ENCODE measurements at regions not wholly inside any gene's neighbourhood (a gene's known extent, or its start where the extent isn't known, plus 50 kb on each side); places are given as distances from the start of the nearest gene placed in this dataset.

- TF ChIP-seq, protein P1, sequence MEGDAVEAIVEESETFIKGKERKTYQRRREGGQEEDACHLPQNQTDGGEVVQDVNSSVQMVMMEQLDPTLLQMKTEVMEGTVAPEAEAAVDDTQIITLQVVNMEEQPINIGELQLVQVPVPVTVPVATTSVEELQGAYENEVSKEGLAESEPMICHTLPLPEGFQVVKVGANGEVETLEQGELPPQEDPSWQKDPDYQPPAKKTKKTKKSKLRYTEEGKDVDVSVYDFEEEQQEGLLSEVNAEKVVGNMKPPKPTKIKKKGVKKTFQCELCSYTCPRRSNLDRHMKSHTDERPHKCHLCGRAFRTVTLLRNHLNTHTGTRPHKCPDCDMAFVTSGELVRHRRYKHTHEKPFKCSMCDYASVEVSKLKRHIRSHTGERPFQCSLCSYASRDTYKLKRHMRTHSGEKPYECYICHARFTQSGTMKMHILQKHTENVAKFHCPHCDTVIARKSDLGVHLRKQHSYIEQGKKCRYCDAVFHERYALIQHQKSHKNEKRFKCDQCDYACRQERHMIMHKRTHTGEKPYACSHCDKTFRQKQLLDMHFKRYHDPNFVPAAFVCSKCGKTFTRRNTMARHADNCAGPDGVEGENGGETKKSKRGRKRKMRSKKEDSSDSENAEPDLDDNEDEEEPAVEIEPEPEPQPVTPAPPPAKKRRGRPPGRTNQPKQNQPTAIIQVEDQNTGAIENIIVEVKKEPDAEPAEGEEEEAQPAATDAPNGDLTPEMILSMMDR (IDR thresholded peaks at IDR 0.05) = no peak
- peaks cover 7% of the 10 kb centered on the region for H3K9me3 Mint-ChIP-seq
- POLR2A ChIA-PET = no interaction called here
- intact Hi-C loops (cut with micrococcal nuclease) = no loop called here
- CTCF ChIA-PET = no interaction called here
- no peak for DNase-seq
- no peak for ATAC-seq (ENCODE audit: low read depth)
- no peaks in the 10 kb centered on the region for H3K4me1 Mint-ChIP-seq
- H3K36me3 Mint-ChIP-seq (ENCODE audit: low read depth) = no peaks in the 10 kb centered on the region
- H3K27me3 Mint-ChIP-seq = no peaks in the 10 kb centered on the region
- no peak overlapping the region for H3K4me3 Mint-ChIP-seq
- H3K27ac Mint-ChIP-seq = no peak overlapping the region
Measured at GRCh38 chr1:190908246-190908645, 430.6 kb upstream of the BRINP3 start.

- ATAC-seq (ENCODE audit: low read depth) = no peak
- H3K4me1 Mint-ChIP-seq = no peaks in the 10 kb centered on the region
- H3K9me3 Mint-ChIP-seq = peaks cover 8% of the 10 kb centered on the region
- H3K36me3 Mint-ChIP-seq (ENCODE audit: low read depth) = no peaks in the 10 kb centered on the region
- no peak overlapping the region for H3K27ac Mint-ChIP-seq
- no peaks in the 10 kb centered on the region for H3K27me3 Mint-ChIP-seq
- TF ChIP-seq, protein P1 (IDR thresholded peaks at IDR 0.05) = no peak
- CTCF ChIA-PET = no interaction called here
- no peak overlapping the region for H3K4me3 Mint-ChIP-seq
- DNase-seq = no peak
- intact Hi-C loops (cut with micrococcal nuclease) = no loop called here
- POLR2A ChIA-PET = no interaction called here
Measured at GRCh38 chr1:190908691-190909090, 431.0 kb upstream of the BRINP3 start.

GRCh38 chr1:190935925-190936324 is 458.3 kb upstream of the BRINP3 start:
- POLR2A ChIA-PET = no interaction called here
- intact Hi-C loops (cut with micrococcal nuclease) = no loop called here
- no peak for DNase-seq
- H3K27me3 Mint-ChIP-seq = no peaks in the 10 kb centered on the region
- H3K36me3 Mint-ChIP-seq (ENCODE audit: low read depth) = no peaks in the 10 kb centered on the region
- no peak for ATAC-seq (ENCODE audit: low read depth)
- H3K4me3 Mint-ChIP-seq = no peak overlapping the region
- H3K4me1 Mint-ChIP-seq = no peaks in the 10 kb centered on the region
- no peaks in the 10 kb centered on the region for H3K9me3 Mint-ChIP-seq
- CTCF ChIA-PET = no interaction called here
- TF ChIP-seq, protein P1 (IDR thresholded peaks at IDR 0.05) = no peak
- no peak overlapping the region for H3K27ac Mint-ChIP-seq

- no peak for ATAC-seq (ENCODE audit: low read depth)
- no peaks in the 10 kb centered on the region for H3K4me1 Mint-ChIP-seq
- intact Hi-C loops (cut with micrococcal nuclease) = no loop called here
Measured at GRCh38 chr1:190936337-190936736, 458.7 kb upstream of the BRINP3 start.

DNA sequence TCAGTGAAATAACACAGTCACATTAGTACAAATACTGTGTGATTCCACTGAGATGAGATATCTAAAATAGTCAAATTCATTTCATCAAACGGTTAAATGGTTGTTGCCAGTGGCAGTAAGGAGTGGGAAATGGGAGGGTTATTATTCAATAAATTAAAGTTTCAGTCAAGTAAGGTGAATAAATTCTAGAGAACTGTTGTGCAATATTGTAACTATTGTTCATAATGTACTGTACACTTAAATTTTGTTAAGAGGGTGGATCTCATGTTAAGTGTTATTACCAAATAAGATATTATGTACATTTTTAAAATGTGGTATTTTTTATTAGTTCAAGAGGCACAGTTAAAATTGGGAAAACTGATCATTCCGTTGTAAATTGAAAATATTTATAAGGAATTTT is 463.3 kb upstream of the BRINP3 start:
- Mint-ChIP-seq H3K4me3 (no peak overlapping the region), H3K27me3 (no peaks in the 10 kb centered on the region), H3K4me1 (no peaks in the 10 kb centered on the region), H3K36me3 (ENCODE audit: low read depth) (no peaks in the 10 kb centered on the region), H3K9me3 (peaks cover 2% of the 10 kb centered on the region), H3K27ac (no peak overlapping the region)
- POLR2A ChIA-PET = no interaction called here
- CTCF ChIA-PET = no interaction called here
- ATAC-seq (ENCODE audit: low read depth) (no peak), DNase-seq (no peak)
- intact Hi-C loops (cut with micrococcal nuclease) = no loop called here
- TF ChIP-seq, protein P1 (IDR thresholded peaks at IDR 0.05) = no peak

More at GRCh38 chr1:190936337-190936736, 458.7 kb upstream of the BRINP3 start:
- ChIA-PET POLR2A (no interaction called here), CTCF (no interaction called here)
- TF ChIP-seq, protein P1 (IDR thresholded peaks at IDR 0.05) = no peak
- DNase-seq = no peak
- Mint-ChIP-seq H3K4me3 (no peak overlapping the region), H3K27ac (no peak overlapping the region), H3K36me3 (ENCODE audit: low read depth) (no peaks in the 10 kb centered on the region), H3K9me3 (no peaks in the 10 kb centered on the region), H3K27me3 (no peaks in the 10 kb centered on the region)
